GM19324 (cell line): ENCODE measurements at regions not wholly inside any gene's neighbourhood (a gene's known extent, or its start where the extent isn't known, plus 50 kb on each side); places are given as distances from the start of the nearest gene placed in this dataset.
"Not testable (repeated sequence)": the region's sequence is repeated elsewhere in the genome, so short reads cannot be mapped to it uniquely, and the experiment has no call there.

Source experiments
- ATAC-seq: cut with Tn5 transposase; IDR thresholded peaks from one replicate; pipeline ENCODE4 v1.9.1; 2021; ENCODE audit warnings: mild to moderate bottlenecking, moderate library complexity; ENCODE audit not compliant: unreplicated experiment, low FRiP score

DNA sequence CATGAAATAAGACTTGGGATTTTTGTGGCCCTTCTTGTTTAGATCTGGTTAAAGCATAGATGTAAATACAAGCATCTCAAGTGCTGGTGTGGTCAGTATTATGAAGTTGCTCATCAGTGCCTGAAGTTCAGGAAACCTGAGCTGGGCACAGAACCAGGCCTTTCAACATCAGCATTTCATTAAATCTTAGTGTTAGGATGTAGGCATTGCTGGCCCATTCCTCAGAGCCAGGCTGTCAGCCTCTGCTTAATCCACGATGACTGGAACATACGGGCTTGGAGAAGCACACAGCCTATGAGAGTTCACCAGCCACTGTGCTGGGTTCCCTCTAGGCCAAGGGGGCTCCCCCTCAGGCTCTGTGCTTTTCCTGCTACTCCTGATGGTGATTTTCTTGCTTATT lies 270.2 kb downstream of the EN1 start:
- ATAC-seq, result no peak

GRCh38 chr2:118576109-118576855 lies 271.2 kb downstream of the EN1 start:
- ATAC-seq, result no peak

DNA sequence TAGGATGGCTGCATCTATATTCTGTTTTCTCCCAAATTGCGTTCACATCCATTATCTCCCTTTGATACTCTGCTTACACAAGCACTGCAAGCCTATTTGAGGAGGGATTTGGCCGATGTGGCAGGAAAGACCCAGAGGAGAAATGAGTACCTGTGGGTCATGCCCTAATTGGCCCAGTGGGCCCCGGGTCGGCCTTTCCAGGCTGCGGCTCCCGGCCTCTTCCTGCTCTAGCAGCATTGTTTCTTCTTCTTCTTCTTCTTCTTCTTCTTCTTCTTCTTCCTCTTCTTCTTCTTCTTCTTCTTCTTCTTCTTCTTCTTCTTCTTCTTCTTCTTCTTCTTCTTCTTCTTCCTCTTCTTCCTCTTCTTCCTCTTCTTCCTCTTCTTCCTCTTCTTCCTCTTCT lies 275.1 kb downstream of the EN1 start:
- ATAC-seq, result not testable (repeated sequence)

GRCh38 chr2:118569876-118570535 lies 277.4 kb downstream of the EN1 start:
- no peak for ATAC-seq

DNA sequence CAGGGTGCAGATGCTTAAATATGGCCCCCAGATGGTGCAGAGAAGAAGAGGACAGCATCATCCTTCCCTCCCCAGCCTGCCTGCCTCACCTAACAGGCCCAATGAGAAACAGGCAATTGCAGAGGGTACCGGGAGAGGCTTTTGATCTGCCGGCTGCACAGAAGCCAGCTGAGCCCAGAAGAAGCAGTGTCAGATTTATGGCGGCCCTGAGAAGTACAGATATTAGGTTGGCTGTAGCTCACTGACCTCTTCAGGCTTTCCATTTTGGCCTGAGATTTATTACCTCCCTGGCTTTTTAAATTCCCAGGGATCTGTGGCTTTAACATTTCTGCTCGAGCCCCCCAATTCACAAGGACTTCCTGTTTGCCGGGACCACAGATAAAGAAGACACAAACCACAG lies 278.7 kb downstream of the EN1 start:
- no peak for ATAC-seq

DNA sequence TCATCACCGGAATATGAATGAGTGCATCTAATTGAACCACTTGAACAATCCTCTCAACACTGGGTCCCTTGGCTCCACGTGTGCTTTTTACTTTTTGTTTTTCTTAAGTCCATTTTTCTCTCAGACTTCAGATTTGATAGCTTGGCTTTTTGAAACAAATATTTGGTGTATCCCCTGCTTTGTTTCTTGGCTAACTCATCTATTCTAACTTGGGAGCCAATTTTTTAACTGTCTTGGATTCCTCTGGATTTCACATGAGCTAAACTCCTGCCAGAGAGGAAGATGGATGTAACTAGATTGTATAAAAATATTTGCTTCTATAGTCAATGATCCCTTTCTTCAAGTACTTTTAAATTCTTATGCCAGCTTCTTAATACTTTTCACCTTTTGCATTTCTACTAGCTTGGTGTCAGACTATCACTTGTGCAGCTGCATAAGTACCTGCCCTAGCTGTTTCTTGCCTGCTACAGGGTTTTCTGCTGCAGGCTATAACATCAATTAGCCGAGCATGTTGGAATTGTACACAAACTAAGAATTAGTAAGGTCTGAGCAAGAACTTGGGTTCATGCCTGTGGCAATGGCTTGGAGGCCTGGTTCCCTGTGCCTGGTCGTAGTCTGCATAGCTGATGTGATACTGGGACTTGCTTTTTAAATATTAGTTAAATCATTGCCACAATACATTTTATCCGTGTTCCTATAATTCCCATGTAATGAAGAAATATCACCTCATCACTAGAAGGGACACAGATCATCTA lies 281.5 kb downstream of the EN1 start:
- ATAC-seq, result no peak

DNA sequence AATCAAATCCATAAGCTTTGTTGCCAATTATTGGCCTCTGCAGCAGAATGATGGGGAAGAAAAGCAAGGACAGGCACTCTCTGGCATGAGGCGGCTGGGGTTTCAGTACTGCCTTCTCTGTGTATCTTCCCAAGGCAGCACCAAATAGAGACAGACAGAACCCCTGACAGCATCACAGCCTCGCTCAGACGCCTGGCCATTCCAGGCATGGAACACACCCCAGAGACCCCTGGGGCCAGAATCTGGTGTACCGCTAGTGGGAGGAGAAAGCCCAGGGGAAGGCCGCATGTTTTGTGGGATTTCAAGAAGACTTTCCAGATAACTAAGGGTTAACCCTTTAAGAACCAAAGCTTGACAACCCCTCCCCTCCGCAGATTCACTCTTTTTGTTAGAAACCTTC lies 282.1 kb downstream of the EN1 start:
- no peak for ATAC-seq

DNA sequence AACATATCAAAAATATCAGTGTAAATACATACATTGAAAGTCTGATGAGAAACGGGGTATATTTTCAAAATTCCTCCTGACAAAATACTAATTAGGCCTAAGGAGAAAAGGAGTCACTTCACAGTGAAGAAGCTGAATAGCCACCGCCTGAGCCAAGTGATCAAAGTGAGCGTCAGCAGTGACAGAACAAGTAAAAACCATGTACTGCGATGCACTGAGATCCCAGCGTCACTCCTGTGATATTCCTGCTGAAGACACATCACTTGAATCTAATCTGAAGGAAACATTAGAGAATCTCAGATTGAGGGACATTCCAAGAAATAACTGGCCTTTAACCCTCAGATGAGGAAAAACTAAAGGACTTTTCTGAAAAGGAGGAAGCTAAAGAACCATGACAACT lies 285.3 kb downstream of the EN1 start:
- no peak for ATAC-seq

DNA sequence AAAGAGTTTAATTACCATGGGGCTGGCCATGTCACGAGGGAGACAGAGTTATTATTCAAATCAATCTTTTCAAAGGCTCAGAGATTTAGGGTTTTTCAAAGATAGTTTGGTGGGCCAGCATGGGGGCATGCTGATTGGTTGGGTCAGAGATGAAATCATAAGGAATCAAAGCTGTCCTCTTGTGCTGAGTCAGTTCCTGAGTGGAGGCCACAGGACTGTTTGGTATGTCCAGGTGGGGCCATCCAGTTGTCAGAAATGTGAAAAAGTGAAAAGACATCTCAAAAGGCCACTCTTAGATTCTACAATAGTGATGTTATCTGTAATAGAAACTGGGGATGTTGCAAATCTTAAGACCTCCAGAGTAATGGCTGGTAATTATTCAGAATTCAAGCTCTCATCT lies 288.6 kb downstream of the EN1 start:
- no peak for ATAC-seq

- ATAC-seq, result no peak
These were observed 289.7 kb downstream of the EN1 start for GRCh38 chr2:118557791-118558190.

DNA sequence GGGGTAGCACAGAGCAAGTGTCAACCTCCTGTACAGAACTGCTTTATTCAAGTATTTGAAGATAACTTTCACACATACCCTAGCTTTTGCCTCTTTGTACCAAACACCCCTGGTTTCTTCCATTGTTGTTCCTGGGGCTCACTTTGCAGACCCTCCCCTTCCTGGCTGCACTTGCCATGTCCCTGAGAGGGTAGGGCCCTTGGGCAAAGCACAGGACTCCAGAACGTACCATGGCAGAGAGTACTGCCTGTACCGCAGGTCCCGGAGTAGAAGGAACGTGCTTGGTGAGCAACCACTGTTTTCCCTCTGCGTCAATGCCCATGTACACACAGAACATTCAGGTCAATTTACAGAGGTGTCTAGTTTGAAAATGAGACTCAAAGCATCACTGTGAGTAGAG lies 290.4 kb downstream of the EN1 start:
- ATAC-seq, result no peak

DNA sequence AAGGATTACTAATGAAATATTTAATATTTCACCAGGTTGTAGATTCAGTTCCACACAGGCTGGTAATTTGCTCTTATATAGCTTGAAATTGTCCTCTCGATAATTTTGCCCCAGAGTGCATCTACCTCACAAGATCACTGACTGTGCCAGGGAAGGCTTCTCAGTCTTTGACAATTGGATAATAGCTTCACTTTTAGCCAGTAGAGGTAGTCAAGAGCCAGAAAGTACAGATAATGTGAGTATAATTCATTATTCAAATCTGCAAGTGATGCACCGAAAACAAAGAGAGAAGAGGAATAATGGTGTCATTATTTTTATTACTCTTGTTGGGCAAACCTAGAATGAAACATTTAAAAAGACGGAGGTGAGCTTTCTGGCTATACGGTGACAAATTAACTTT lies 292.8 kb downstream of the EN1 start:
- ATAC-seq, result no peak

DNA sequence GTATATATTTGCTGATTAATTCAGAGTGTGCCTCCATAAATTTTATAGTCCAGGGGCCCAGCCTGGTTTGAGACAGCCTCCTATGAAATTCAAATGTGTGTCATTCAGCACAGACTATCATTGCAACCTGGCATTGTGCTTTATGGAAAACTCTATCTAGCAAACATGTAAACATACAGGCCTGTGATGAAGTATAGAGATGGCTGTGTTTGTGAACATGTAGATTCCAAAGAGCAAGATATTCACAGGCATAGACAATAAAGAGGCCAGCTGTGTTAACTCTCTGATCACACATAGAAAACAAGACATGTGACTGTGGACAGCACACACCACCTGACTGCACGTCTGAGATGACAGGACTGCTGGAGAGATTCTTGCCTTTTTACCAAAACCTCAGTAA lies 297.9 kb downstream of the EN1 start:
- no peak for ATAC-seq

DNA sequence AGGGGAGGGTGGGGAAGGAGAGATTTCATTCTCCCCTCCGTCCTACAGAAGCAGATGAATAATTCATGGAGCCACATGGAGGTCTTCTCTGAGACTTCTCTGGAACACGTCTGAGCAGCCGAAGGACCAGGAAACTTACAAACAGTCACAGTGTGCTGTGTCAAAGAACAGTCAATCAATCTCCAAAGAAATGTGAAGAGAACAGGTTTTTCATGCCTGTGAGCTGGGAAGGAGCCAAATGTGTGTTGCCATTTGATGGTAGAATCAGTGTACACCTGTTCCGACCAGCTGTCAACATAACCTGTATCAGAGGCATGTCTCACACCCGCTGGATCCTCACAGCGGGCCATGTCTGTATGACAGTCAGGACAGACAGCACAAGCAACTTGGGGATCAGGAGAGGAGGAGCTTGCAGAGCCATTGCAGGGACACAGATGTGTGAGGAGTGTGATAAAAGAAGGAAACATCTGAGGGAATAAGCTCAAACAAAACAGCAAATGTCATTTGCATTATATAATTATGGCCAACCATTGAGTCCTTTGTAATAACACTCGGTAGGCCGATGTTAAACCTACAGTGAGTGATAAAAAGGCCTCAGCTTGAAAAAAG lies 298.5 kb downstream of the EN1 start:
- no peak for ATAC-seq

- ATAC-seq, result no peak
These were observed 308.2 kb downstream of the EN1 start for GRCh38 chr2:118539290-118539689.

GRCh38 chr2:118536306-118536705 lies 311.1 kb downstream of the EN1 start:
- no peak for ATAC-seq

DNA sequence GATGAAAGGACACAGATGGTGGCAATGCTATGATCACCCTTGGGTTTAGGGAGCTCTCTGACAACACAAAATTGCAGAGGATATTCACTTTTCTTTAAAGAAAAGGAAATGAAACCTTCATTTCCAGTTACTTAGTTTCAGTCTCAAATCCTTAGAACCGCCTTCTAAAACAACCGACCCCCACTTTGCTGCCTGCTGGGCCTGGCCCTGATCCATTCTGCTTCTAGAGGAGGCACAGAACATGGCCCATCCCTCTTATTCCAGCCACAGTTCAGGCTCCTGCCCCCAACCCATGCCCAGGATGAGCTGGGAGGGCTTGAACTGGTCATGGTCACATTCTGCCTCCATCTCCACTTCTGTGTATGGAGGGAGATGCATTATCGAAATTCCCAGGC lies 311.6 kb downstream of the EN1 start:
- ATAC-seq, result no peak

DNA sequence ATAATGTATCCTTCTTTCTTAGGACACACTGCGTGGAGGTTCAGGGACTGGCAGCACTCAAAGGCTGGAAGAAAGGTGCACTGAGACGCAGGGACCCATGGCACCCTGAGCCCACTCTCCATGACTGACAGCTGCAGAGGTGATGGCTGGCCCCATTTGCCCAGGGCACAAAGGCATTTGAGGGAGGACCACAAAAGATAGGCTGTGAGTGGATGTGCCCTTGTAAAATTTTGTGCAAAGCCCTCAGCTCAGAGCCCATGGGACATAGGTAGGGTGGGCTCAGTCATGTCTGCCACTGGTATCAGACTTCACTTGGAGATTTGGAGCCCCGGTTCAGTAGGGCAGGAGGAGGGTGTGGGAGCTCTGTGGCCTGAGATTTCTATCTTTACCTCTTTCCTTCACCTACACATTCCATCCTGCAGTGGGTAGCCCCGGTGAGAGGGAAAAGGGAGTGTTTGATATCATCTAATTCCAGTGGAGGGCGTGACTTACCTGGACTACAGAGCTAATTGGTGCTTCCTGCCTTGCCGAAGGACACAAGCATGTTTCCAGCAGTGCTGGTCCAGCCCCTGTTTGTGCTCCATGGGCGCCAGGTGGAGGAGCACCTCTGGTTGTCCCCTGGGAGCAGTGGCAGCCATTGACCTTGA lies 312.2 kb downstream of the EN1 start:
- no peak for ATAC-seq

DNA sequence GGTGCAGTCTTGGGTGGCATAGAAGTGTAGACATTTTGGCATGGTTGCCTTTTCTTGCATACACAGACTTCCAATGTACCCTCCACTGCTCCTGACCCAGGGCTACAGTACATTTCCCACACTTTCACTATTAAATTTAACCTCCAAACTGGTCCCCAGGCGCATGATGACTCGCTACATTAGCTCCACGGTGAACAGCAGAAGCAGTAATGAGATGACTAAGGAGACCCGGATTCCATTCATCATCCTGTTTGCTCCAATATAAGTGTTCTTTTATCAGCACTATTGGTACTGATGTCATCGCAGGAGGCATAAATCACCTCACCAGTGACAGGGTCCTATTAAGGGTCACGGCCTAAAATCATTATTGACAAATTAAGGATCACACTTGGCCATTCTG lies 316.5 kb downstream of the EN1 start:
- ATAC-seq, result no peak

DNA sequence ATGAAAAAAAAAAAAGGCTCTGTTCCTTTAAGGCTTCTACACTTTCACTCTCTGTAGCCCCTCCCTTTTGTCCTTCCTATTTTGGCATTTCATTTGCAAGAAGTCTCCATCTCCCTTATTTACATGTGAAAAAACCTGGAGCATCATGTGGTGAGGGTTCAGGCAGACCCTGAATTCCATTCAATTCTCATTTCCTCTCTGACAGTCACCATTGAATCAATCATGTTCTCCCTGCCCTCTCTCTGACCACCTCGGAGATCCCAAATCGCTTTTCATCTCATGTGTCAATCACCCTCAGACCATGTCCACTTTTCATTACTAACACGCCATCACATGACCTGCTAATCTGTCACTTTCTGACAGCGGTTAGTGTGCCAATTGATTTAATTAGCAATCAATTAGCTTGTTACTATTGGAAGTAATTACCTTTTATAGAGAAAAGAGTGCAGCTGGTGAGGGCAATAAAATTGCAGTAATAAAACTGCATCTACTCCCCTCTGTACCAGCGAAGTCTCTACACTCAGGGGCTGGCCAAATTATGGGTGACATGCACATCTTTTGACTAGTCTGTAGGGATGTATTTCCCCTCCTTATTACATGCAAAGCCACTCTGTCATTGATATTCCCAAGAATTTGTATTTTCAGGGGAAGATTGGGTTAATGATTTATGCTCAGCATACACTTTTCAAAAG lies 317.4 kb downstream of the EN1 start:
- ATAC-seq, result no peak
